Epithelial cell of esophagus (primary cell): ENCODE measurements at regions not wholly inside any gene's neighbourhood (a gene's known extent, or its start where the extent isn't known, plus 50 kb on each side); places are given as distances from the start of the nearest gene placed in this dataset.

Experiments
- DNase-seq: peaks from one replicate; pipeline ENCODE4 v3.0.0; 2010; ENCODE audit warnings: low read depth
- H3K4me3 ChIP-seq: 2 replicates; pipeline ENCODE4 v1.5.1; 2011; ENCODE audit warnings: mild to moderate bottlenecking, low read length, control low read depth
- TF ChIP-seq, protein P1 (sequence below): IDR thresholded peaks from 2 replicates; pipeline ENCODE4 v1.5.1; 2011; ENCODE audit warnings: low read depth, mild to moderate bottlenecking, low read length, control low read depth, inconsistent platforms; ENCODE audit not compliant: insufficient read depth; ENCODE audit errors: missing control alignments

DNA sequence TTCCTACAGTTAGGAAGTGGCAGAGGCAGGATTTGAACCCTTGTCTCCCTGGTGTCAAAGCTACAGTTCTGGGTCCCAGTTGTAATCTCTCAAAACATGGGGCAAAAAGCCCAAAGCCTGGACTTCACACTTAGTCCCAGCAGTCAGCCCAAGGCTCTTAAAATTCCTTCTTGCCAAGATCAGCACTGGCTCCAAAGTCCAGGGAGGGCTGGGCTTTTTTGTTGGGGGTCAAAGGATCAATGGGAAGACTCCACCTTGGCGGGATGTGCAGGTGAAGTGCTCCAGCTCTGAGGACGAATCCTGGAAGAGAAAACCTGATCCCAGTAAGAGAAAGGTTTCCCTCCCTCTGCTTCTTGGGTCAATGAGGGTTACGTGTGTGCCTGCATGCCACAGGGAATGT lies 195.5 kb downstream of the HAPSTR1 start:
- no peak for DNase-seq
- H3K4me3 ChIP-seq = no peak overlapping the region
- TF ChIP-seq, protein P1, sequence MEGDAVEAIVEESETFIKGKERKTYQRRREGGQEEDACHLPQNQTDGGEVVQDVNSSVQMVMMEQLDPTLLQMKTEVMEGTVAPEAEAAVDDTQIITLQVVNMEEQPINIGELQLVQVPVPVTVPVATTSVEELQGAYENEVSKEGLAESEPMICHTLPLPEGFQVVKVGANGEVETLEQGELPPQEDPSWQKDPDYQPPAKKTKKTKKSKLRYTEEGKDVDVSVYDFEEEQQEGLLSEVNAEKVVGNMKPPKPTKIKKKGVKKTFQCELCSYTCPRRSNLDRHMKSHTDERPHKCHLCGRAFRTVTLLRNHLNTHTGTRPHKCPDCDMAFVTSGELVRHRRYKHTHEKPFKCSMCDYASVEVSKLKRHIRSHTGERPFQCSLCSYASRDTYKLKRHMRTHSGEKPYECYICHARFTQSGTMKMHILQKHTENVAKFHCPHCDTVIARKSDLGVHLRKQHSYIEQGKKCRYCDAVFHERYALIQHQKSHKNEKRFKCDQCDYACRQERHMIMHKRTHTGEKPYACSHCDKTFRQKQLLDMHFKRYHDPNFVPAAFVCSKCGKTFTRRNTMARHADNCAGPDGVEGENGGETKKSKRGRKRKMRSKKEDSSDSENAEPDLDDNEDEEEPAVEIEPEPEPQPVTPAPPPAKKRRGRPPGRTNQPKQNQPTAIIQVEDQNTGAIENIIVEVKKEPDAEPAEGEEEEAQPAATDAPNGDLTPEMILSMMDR = no peak

DNA sequence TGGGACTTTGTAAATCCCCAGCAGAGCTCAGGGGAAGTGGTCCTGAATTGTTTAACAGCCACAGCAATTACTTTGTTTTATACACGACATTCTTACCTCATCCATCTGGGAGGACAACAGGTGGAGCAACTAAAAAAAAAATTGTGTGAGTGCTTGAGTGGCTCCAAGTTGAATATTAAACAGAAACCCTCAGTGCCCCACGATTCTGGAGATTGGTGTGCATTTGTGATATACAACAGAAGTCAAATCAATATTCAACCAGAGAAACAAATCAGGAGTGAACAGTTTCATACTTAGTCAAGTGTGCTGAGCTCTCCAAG lies 204.8 kb downstream of the HAPSTR1 start:
- no peak overlapping the region for H3K4me3 ChIP-seq
- DNase-seq = no peak
- TF ChIP-seq, protein P1 = no peak

DNA sequence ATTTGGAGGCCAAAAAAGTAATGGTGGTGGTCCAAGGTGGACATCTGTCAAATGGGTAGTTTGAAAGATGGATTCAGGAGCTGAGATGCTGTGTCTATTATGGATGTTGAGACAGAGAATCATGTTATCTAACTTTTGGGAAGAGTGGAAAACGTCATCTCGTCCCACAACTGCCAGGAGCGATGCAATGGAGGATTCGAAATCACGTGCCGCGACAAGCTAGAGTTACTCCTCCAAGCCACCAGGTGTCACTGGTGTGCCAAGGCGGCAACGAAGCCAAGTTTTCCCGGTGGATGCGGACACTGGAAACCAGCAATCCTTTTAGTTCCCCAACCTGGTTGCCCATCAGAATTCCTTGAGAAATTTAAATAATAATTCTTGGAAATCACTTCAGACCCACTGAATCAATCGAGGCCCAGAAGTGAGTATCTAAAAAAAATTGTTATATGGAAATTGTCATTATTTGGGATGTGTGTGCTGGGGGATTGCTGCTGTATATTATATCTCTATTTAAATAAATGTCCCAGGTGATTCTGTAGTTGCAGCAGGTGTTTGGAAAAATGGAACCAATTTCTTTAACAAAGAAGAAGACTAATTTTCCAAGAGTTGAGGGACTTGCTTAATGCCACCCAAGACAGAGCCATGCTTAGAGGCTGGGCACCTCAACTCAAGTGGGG lies 206.1 kb downstream of the HAPSTR1 start:
- no peak for DNase-seq
- TF ChIP-seq, protein P1 = peak; percentile 20

DNA sequence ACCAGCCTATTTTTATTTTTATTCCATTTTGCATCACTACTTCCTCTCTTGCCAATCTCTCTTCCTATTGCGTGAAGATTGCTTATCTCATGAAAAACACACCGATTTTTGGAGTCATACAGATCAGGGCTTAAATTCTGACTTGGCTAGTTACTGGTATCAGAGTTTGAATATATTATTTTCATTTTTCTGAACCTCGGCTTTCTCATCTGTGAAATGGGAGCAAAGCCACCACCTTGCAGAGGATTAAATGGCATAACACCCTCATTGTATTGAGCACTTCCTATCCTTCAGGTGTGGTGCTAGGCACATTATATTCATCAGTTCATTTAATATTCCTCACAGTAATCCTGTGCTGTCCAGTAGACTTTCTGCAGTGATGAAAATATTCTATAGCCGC lies 208.8 kb downstream of the HAPSTR1 start:
- TF ChIP-seq, protein P1 = no peak
- no peak for DNase-seq
- no peak overlapping the region for H3K4me3 ChIP-seq

More for the DNA sequence above, 206.1 kb downstream of the HAPSTR1 start:
- H3K4me3 ChIP-seq = no peak overlapping the region

DNA sequence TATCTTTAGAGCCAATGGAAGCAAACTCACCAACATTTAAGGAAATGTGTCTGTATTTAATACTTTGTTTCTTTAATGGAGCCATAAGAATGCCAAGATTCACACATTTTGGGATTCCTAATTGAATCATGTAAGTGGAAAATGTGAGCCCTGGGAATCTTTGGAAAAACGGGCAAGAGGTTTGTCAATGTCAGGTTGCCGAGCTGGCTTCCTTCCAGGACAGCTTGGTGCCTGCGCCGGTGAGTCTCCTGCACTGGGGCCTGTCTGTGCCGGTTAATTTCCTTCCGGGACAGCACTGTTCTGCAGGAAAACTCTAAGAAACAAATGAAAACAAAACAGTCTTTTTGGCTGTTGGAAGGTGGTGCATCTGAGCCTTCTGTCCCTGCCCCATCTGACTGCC lies 210.6 kb downstream of the HAPSTR1 start:
- no peak for DNase-seq
- TF ChIP-seq, protein P1 = no peak
- no peak overlapping the region for H3K4me3 ChIP-seq

DNA sequence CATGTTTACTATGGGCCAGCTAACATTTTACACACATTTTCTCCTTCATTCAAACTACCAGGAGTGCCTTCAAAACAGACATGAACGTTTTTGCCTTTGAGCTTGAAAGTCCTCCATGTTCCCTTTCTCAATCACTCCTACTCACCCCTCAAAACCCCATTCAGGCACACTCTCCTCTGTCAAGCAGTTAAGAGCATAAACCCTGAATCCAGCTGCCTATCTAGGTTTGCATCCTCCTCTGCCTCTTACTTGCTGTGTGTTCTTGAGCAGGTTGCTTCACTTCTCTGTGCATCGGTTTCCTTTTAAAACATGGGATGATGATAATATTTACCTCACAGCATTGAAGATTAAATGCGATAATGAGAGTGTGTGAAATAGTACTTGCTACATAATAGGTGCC lies 215.3 kb downstream of the HAPSTR1 start:
- DNase-seq = no peak
- H3K4me3 ChIP-seq = no peak overlapping the region
- TF ChIP-seq, protein P1 = no peak

DNA sequence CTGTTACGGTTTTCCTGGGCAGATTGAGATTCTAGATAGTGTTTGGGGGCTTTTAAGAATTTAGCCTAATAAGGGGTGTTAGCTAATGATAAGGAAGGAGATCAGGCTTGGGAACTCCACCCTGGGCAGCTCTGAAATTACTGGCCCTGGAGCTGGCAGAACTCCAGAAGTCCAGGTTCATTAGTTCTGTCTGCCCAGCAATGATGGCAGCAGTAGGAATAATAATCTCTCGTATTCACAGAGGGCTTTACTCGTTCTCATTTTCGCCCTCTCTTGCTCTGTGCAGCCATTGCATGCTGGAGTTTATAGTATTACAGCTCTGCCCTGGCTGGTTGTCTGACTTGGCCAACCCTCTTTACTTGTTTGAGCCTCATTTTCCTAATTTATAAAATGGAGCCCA lies 216.0 kb downstream of the HAPSTR1 start:
- TF ChIP-seq, protein P1 = no peak
- no peak overlapping the region for H3K4me3 ChIP-seq
- DNase-seq = no peak
